Neuronal stem cell (in vitro differentiated cells): ENCODE measurements at regions not wholly inside any gene's neighbourhood (a gene's known extent, or its start where the extent isn't known, plus 50 kb on each side); places are given as distances from the start of the nearest gene placed in this dataset.

Experiments
- DNase-seq: peaks from one replicate; pipeline ENCODE4 v3.0.0-alpha.2; 2013; ENCODE audit warnings: low spot score
- H2AFZ ChIP-seq: one replicate; pipeline ENCODE4 v1.6.1; 2013; ENCODE audit warnings: mild to moderate bottlenecking, low read length, inconsistent platforms
- H2AK5ac ChIP-seq: 2 replicates; pipeline ENCODE4 v1.6.1; 2013; ENCODE audit warnings: low read depth, mild to moderate bottlenecking, inconsistent platforms, low read length, moderate library complexity, mixed read lengths
- H2BK120ac ChIP-seq: 2 replicates; pipeline ENCODE4 v1.6.1; 2013; ENCODE audit warnings: low read depth, mild to moderate bottlenecking, inconsistent platforms, low read length, moderate library complexity, mixed read lengths
- H2BK12ac ChIP-seq: one replicate; pipeline ENCODE4 v1.6.1; 2013; ENCODE audit warnings: low read length, inconsistent platforms
- H2BK15ac ChIP-seq: 2 replicates; pipeline ENCODE4 v1.6.1; 2013; ENCODE audit warnings: mild to moderate bottlenecking, low read length, inconsistent platforms, mixed read lengths
- H2BK5ac ChIP-seq: one replicate; pipeline ENCODE4 v1.6.1; 2013; ENCODE audit warnings: inconsistent platforms, mild to moderate bottlenecking, low read length, moderate library complexity
- H3K14ac ChIP-seq: one replicate; pipeline ENCODE4 v1.6.1; 2013; ENCODE audit warnings: low read length, inconsistent platforms
- H3K18ac ChIP-seq: 2 replicates; pipeline ENCODE4 v1.6.1; 2013; ENCODE audit warnings: low read length, inconsistent platforms
- H3K23ac ChIP-seq: 2 replicates; pipeline ENCODE4 v1.6.1; 2013; ENCODE audit warnings: low read depth, mild to moderate bottlenecking, mixed read lengths, low read length, inconsistent platforms; ENCODE audit not compliant: poor library complexity
- H3K27ac ChIP-seq: replicated peaks from 3 replicates; pipeline ENCODE4 v1.5.1; 2013; ENCODE audit warnings: low read length, inconsistent platforms
- H3K27me3 ChIP-seq, 3 experiments: 2 replicates each; pipeline ENCODE4 v1.6.1; 2013; ENCODE audit warnings: low read length in 3 of 3, mild to moderate bottlenecking in 2 of 3, inconsistent platforms in 1 of 3, low read depth in 1 of 3, mixed read lengths in 1 of 3, moderate library complexity in 1 of 3; ENCODE audit not compliant: control insufficient read depth in 3 of 3, insufficient read depth in 3 of 3
- H3K36me3 ChIP-seq, 2 donors: replicated peaks in 1 of 2; 2 replicates each; pipeline ENCODE4 v1.6.1; 2013; ENCODE audit warnings: low read length in 2 of 2; ENCODE audit not compliant: control insufficient read depth in 2 of 2, insufficient read depth in 2 of 2
- H3K4ac ChIP-seq: 2 replicates; pipeline ENCODE4 v1.6.1; 2013; ENCODE audit warnings: inconsistent platforms, mild to moderate bottlenecking, low read length, moderate library complexity
- H3K4me1 ChIP-seq, 2 donors: 1 replicate in 1 of 2; 2 replicates in 1 of 2; pipeline ENCODE4 v1.6.1; 2013; ENCODE audit warnings: low read length in 2 of 2, low read depth in 1 of 2; ENCODE audit not compliant: control insufficient read depth in 2 of 2, insufficient read depth in 1 of 2
- H3K4me2 ChIP-seq: one replicate; pipeline ENCODE4 v1.6.1; 2013; ENCODE audit warnings: mild to moderate bottlenecking, low read length, inconsistent platforms; ENCODE audit not compliant: insufficient read depth, poor library complexity, severe bottlenecking
- H3K4me3 ChIP-seq, 2 donors: 2 replicates each; pipeline ENCODE4 v1.5.1; 2013; ENCODE audit warnings: low read length in 2 of 2, mild to moderate bottlenecking in 2 of 2, inconsistent platforms in 1 of 2, moderate library complexity in 1 of 2
- H3K79me1 ChIP-seq: one replicate; pipeline ENCODE4 v1.6.1; 2013; ENCODE audit warnings: low read depth, mild to moderate bottlenecking, inconsistent platforms, low read length, moderate library complexity
- H3K9ac ChIP-seq: one replicate; pipeline ENCODE4 v1.6.1; 2013; ENCODE audit warnings: mild to moderate bottlenecking, low read depth, low read length, inconsistent platforms; ENCODE audit not compliant: poor library complexity
- H3K9me3 ChIP-seq, 2 donors: replicated peaks in 1 of 2; 2 replicates each; pipeline versions ENCODE3 to v1.6.1; 2013; ENCODE audit warnings: low read length in 2 of 2, mild to moderate bottlenecking in 2 of 2, inconsistent platforms in 1 of 2, low read depth in 1 of 2, mixed read lengths in 1 of 2, moderate library complexity in 1 of 2; ENCODE audit not compliant: control insufficient read depth in 2 of 2, insufficient read depth in 1 of 2
- H4K8ac ChIP-seq: one replicate; pipeline ENCODE4 v1.6.1; 2013; ENCODE audit warnings: low read depth, mild to moderate bottlenecking, inconsistent platforms, low read length, moderate library complexity
- H4K91ac ChIP-seq: one replicate; pipeline ENCODE4 v1.6.1; 2013; ENCODE audit warnings: low read length, low read depth, mild to moderate bottlenecking, inconsistent platforms; ENCODE audit not compliant: poor library complexity
- WGBS, 2 donors: extraction: QIAGEN DNeasy Blood & Tissue Kit; methylation state at CpG; one replicate each; pipeline ENCODE4 v1.1.7; 2013; ENCODE audit warnings: missing lambda C conversion rate in 2 of 2, mixed read lengths in 1 of 2; ENCODE audit not compliant: insufficient read length in 2 of 2, insufficient replicate concordance in 1 of 2; ENCODE audit errors: extremely low coverage in 2 of 2; 5-methylcytosine and 5-hydroxymethylcytosine counted together

- no peak overlapping the region for H2AFZ ChIP-seq
- no peaks in the 10 kb centered on the region for H3K79me1 ChIP-seq
- no peak overlapping the region for H3K4me3 ChIP-seq
- DNase-seq: no peak
- H4K8ac ChIP-seq: no peak overlapping the region
- no peak overlapping the region for H2BK12ac ChIP-seq
- no peak overlapping the region for H2BK15ac ChIP-seq
- no peak overlapping the region for H3K14ac ChIP-seq
- H3K4ac ChIP-seq: no peak overlapping the region
- H2BK120ac ChIP-seq: no peak overlapping the region
- H4K91ac ChIP-seq: no peak overlapping the region
- H3K9me3 ChIP-seq: no peaks in the 10 kb centered on the region
- H3K18ac ChIP-seq: no peak overlapping the region
- peaks cover 0 to 2% of the 10 kb centered on the region in 2 donors for H3K4me1 ChIP-seq
- H3K36me3 ChIP-seq: no peaks in the 10 kb centered on the region
- no peak overlapping the region for H3K9ac ChIP-seq
- H3K27ac ChIP-seq: no peak overlapping the region
- no peaks in the 10 kb centered on the region for H3K27me3 ChIP-seq
- H2BK5ac ChIP-seq: no peak overlapping the region
- no peak overlapping the region for H3K23ac ChIP-seq
- no peak overlapping the region for H3K4me2 ChIP-seq
- H2AK5ac ChIP-seq: no peak overlapping the region
These were observed 741.3 kb upstream of the SOX9 start for GRCh38 chr17:71379512-71379911.

- Histone ChIP-seq H3K27me3 (no peaks in the 10 kb centered on the region), H3K79me1 (no peaks in the 10 kb centered on the region), H4K8ac (no peak overlapping the region)
These were observed 740.3 kb upstream of the SOX9 start for GRCh38 chr17:71380535-71380934.

GRCh38 chr17:71380936-71381335, 739.9 kb upstream of the SOX9 start:
- no peaks in the 10 kb centered on the region for H3K79me1 ChIP-seq
- H3K14ac ChIP-seq: no peak overlapping the region
- no peak overlapping the region for H4K8ac ChIP-seq
- H3K9ac ChIP-seq: no peak overlapping the region
- H3K4me2 ChIP-seq: no peak overlapping the region
- no peak overlapping the region for H4K91ac ChIP-seq
- no peaks in the 10 kb centered on the region for H3K9me3 ChIP-seq
- no peak overlapping the region for H2AFZ ChIP-seq
- no peak overlapping the region for H2BK15ac ChIP-seq
- no peak overlapping the region for H3K4ac ChIP-seq
- no peak overlapping the region for H2AK5ac ChIP-seq
- no peak overlapping the region for H2BK120ac ChIP-seq
- DNase-seq: no peak
- no CpG with 5 or more reads among the region's 2 CpGs for WGBS, 2 donors
- H2BK5ac ChIP-seq: no peak overlapping the region
- H3K4me3 ChIP-seq: no peak overlapping the region
- H3K18ac ChIP-seq: no peak overlapping the region
- H3K4me1 ChIP-seq: peaks cover 0 to 2% of the 10 kb centered on the region in 2 donors
- H3K27me3 ChIP-seq: no peaks in the 10 kb centered on the region
- H3K23ac ChIP-seq: no peak overlapping the region
- H3K27ac ChIP-seq: no peak overlapping the region
- H2BK12ac ChIP-seq: no peak overlapping the region
- no peaks in the 10 kb centered on the region for H3K36me3 ChIP-seq

More at GRCh38 chr17:71380535-71380934, 740.3 kb upstream of the SOX9 start:
- no peak overlapping the region for H3K4me3 ChIP-seq
- no peak overlapping the region for H3K18ac ChIP-seq
- H3K9ac ChIP-seq: no peak overlapping the region
- DNase-seq: no peak
- no peak overlapping the region for H2BK12ac ChIP-seq
- no peak overlapping the region for H3K27ac ChIP-seq
- no CpG with 5 or more reads among the region's 3 CpGs for WGBS, 2 donors
- no peak overlapping the region for H2BK120ac ChIP-seq
- H2AK5ac ChIP-seq: no peak overlapping the region
- no peak overlapping the region for H2AFZ ChIP-seq
- peaks cover 0 to 2% of the 10 kb centered on the region in 2 donors for H3K4me1 ChIP-seq
- no peaks in the 10 kb centered on the region for H3K9me3 ChIP-seq
- no peak overlapping the region for H2BK15ac ChIP-seq
- no peak overlapping the region for H4K91ac ChIP-seq
- H3K4ac ChIP-seq: no peak overlapping the region
- H3K36me3 ChIP-seq: no peaks in the 10 kb centered on the region
- H3K4me2 ChIP-seq: no peak overlapping the region
- H3K23ac ChIP-seq: no peak overlapping the region
- H3K14ac ChIP-seq: no peak overlapping the region
- H2BK5ac ChIP-seq: no peak overlapping the region

GRCh38 chr17:71383091-71383490, 737.7 kb upstream of the SOX9 start:
- WGBS, 2 donors: no CpG with 5 or more reads among the region's 2 CpGs
- H2BK120ac ChIP-seq: no peak overlapping the region
- H4K91ac ChIP-seq: no peak overlapping the region
- H3K18ac ChIP-seq: no peak overlapping the region
- no peak overlapping the region for H3K14ac ChIP-seq
- no peak overlapping the region for H2BK12ac ChIP-seq
- no peak for DNase-seq
- no peak overlapping the region for H3K4ac ChIP-seq
- H3K23ac ChIP-seq: no peak overlapping the region
- H3K79me1 ChIP-seq: no peaks in the 10 kb centered on the region
- peaks cover 0 to 2% of the 10 kb centered on the region in 2 donors for H3K4me1 ChIP-seq
- no peaks in the 10 kb centered on the region for H3K36me3 ChIP-seq
- H2AFZ ChIP-seq: no peak overlapping the region
- H2AK5ac ChIP-seq: no peak overlapping the region
- H2BK15ac ChIP-seq: no peak overlapping the region
- no peaks in the 10 kb centered on the region for H3K27me3 ChIP-seq
- H3K9me3 ChIP-seq: no peaks in the 10 kb centered on the region
- H3K27ac ChIP-seq: no peak overlapping the region
- no peak overlapping the region for H3K4me2 ChIP-seq
- no peak overlapping the region for H4K8ac ChIP-seq
- no peak overlapping the region for H3K9ac ChIP-seq
- no peak overlapping the region for H2BK5ac ChIP-seq
- H3K4me3 ChIP-seq: no peak overlapping the region
